HG02852 (cell line): ENCODE measurements at regions not wholly inside any gene's neighbourhood (a gene's known extent, or its start where the extent isn't known, plus 50 kb on each side); places are given as distances from the start of the nearest gene placed in this dataset.

Experiments used
- ATAC-seq: cut with Tn5 transposase; IDR thresholded peaks from one replicate; pipeline ENCODE4 v1.9.1; 2021; ENCODE audit warnings: mild to moderate bottlenecking, moderate library complexity; ENCODE audit not compliant: unreplicated experiment

DNA sequence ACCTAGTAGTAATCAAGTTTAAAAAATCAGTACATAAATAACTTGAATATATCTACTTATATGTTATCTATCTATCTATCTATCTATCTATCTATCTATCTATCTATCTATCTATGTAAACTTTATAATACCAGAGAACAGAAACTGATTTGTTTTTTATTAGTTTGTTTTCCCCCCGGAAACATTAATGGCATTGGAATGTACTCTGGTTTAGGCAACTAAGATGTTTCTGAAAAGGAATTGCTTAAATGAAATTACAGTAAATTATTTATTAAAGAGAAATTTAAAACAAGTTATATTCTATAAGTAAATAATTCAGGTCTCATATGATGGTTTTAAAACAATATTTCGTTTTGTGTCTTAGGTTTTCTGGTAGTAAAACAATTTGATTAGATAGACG lies 681.0 kb upstream of the ADAMTS5 start:
- no peak for ATAC-seq

DNA sequence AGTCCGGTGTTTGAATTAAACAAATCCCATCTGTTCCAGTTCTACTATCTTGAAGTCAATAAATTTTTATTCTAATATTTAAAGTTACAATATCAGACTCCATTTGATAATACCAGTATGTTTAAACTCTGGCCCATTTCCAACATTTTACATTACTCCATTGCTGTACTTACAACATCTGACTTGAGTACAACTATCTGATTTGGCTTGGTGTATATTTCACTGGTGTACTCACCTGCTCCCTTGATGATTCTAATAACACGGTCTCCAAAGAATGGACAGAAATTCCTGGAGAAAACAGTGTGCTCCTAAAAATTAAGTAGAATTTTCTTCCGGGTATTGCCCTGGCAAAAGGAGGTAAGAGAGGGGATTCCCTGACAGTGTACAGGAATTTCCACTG lies 680.5 kb upstream of the ADAMTS5 start:
- no peak for ATAC-seq

DNA sequence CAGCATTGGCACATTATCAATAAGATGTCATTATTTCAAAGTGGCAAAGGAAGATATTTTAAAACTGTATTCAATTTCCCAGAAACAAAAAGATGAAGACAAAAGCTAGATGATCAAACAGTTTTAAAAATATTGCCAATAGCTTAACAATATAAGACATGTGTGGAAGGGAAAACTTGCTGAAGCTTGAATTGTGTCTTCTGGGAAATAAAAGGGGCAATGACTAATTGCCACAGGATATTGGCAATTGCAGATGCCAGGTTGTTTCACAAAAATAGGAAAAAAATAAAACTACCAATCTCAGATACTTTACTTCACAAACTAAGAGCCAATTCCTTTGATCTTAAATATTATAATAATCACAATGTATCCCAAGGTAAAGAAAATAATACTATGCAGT lies 679.8 kb upstream of the ADAMTS5 start:
- no peak for ATAC-seq

DNA sequence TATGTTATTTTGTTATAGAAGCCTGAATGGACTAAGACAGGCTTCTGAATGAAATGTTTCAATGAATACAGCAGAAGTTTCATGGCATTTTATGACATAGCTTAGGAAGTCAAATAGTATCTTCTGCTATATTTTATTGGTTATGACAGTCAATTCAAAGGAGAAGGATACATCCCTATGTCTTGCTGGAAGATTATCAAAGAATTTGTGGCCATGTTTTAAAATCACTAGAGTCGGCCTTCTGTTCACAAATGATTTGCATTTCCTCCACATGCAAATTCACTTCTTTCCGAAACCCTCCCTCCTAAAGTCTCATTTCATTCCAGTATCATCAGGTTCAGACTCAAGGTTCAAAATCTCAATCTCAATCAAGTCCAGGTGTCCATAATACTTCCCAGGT lies 679.2 kb upstream of the ADAMTS5 start:
- no peak for ATAC-seq

DNA sequence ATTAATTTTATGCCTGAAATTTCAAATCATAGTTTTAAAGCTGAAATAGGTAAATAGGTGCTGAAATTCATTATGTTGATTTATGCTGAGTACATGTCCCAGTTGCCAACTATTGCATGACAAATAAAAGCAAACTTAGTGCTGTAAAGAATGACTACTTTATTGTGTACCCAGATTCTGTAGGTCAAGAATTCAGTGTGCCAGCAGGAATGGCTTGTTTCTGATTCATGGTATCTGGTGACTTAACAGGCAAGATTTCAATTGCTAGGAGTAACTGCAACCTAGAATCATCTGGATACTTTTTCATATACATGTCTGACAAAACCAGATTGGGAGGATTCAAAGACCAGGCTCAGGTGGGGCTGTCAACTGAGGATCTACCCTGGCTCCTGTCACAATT lies 678.4 kb upstream of the ADAMTS5 start:
- ATAC-seq, result no peak

DNA sequence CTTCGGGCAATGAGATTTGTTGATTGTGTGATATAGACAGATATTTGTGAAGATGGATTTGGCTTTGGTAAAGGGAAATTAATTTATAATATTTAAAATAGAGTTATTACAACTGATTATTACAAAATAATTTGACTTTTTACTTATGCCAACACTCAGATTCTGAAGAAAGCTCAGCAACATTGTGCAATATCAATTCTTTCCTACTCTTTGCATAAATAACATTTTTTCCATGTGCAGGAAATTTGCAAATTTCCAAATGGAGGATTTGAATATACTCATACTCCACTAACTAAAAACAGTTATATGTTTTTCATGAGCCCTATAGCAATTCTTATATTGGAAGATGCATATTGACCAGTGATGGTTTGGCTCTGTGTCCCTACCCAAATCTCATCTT lies 676.4 kb upstream of the ADAMTS5 start:
- ATAC-seq, result no peak

DNA sequence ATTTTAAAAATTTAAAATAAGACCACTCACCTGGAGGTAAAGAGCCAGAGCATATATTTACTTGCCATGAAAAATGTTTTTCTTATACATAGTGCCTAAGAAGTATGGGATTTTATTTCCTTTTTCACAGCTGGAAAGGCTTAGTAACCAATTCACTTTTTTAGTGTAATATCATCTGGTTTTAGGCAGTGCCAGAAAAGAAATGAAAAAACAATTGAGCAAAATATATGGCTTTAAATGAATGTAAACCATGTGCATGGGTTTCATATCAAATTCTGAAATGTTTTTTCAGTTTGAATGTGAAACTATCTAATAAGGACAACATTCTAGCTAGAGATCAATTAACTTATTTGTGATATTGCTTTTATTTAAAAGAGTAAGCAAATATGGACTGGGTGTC lies 672.4 kb upstream of the ADAMTS5 start:
- ATAC-seq, result no peak

DNA sequence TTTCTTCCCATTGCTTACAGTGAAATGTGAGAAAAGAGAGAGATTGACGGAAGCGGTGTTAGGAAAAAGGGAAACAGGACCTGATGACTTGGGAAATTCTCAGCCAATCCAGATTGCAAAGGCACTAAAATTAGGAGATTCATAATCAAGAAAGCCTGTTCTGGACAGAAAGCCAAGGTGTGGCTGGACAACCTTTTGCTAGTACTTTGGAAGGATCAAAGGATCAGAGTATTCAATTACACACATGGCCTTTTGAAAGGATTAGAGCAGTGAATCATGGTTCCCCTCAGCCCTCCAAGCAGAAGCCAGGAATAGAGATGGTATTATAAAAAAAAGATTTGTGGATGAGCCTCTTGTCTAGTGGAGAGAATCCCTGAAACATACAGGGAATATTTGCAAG lies 669.8 kb upstream of the ADAMTS5 start:
- no peak for ATAC-seq

DNA sequence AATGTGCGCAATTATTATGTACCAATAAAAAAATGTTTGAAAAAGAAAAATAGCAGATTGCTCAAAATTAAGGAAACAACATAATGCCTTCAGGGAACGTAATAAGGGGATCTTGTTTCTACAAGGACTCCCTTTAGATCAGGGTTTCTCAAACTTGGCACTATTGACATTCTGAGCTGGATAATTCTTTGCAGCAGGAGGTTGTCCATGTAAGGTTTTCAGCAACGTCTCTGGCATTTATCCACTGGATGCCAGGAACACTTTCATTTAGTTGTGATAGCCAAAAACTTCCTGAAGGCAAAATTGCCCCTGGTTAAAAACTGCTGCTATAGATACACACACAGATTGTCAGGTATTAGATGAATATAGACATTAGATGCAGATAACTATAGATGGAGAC lies 666.7 kb upstream of the ADAMTS5 start:
- ATAC-seq, result no peak

DNA sequence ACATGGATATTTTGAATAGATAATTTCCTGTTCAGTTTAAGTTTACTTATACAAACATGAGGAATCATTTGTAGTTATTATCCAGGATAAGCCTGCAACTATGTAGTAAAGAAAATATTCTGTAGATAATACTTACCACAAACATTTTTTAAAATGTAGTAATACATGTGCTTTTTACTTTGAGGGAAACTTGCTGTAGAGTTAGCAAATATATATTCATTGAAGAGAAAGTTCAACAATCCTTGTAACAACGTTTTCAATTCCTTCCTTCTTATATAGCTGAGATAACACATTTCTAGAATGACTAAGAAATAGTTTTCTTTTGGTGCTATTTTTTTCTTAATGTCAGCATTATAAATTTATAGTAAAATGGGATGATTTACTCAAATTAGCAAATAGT lies 664.6 kb upstream of the ADAMTS5 start:
- no peak for ATAC-seq

DNA sequence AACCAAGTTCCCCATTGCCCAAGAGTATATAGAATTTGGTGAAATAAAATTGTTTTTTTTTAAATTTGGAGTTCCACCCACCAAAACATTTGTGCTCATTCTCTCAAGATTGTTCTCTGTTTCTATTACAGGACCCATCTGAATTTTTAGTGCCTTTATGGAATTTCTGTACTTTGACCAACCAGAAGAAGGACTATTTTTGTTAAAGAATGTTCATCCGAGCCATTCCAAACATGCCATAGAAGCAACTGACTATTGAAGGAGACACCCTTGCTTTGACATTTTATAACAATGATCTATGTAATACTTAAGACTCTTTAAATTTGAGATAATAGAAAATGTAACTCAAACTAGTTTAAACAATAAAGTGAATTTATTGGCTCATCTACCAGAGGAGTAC lies 655.7 kb upstream of the ADAMTS5 start:
- ATAC-seq, result no peak

DNA sequence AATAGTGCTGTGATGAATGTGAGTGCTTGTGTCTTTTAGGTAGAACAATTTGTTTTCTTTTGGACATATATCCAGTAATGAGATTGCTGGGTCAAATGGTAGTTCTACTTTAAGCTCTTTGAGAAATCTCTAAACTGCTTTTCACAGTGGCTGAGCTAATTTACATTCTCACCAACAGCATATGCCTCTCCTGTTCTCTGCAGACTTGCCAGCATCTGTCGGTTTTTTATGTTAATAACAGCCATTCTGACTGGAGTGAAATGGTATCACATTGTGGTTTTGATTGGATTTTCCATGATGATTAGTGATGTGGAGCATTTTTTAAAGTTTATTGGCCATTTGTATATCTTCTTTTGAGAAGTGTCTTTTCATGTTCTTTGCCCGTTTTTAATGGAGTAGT lies 647.3 kb upstream of the ADAMTS5 start:
- no peak for ATAC-seq

DNA sequence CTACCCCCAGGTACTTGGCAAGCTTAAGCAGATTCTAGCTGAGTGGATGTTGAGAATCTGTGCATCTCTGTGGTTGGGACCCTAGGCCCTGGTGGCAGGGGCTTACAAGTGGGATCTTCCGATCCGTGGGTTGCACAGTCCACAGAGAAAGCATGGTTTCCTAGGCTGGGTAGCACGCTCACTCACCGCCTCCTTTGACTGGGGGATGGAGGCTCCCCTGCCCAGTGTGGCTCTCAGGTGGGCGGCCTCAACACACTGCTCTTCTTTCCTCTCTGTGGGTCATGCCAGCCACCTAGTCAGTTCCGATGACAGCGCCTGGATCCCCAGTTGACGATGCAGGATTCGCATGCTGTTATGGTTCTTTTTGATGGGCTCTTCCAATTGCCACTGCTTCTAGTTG lies 639.5 kb upstream of the ADAMTS5 start:
- no peak for ATAC-seq

DNA sequence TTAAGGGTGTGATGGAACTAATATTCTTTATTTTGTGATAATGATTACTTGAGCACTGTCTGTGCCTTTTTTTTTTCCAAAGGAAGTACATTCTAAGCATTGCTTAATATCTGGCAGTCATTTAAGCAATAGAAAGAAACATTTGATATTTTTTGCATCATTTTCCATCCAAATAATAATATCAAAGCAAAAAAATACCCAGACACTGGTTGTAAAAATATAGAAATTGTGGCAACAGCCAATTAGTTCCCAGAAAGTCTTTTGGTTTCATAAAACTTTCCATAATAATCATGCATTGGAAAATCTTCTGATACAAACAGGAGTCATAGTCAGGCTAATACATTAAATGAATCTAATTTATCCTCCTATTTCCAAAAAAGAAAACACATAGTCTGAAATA lies 629.3 kb upstream of the ADAMTS5 start:
- ATAC-seq, result no peak

DNA sequence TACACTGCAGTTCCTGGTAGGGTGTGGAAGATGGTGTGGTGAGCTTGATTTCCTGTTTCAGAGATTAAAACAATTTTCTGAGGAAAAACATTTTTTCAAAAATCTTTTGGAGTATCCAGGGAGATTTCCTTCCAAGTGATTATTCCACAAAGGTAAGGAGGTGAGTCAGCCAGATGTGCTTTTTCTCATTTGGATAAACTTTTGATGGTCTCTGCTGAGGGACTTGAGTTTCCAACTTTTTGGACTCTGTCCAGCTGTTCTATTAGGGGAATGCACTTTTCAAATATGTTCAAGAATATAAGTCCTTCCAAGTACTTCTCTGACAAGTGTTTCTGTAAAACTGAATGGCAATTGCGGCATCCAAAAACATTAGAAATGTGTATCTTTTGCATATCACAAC lies 628.8 kb upstream of the ADAMTS5 start:
- ATAC-seq, result no peak

DNA sequence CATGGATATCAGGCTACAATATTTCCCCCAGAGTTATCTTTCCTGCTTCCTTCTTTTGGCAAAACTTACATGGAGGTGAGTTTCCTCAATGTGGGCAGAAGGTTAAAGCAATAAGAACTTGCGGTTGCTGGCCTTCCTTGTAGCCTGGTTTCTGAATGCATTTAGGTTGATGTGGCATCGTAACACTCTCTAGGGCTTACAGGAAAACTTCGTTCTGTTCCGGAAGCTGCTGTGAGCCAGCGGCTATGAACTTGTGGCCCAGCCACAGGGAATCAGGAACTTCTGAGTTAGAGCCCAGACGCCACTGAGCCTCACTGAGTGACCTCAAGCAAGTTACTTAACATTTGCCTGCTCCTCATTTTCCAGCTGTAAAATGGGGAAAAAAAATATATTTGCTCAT lies 623.4 kb upstream of the ADAMTS5 start:
- ATAC-seq, result no peak

DNA sequence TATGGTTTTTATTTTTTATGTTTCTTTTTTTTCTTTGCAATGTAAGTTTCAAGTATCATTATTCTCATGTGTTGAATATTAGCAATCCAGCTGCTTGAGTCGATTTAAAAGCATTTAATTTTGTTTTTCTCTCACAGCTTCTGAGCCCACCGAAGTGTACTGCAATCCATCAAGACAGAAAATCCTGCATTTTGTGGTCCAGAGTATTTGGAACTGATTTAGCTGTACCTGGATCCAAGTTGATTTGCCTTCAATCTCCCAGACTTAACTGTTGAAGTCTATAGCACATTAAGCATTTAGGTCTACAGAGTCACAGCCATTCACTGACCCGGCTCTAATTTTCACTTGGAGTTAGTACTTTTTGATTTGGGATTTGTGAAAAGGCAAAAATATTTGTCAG lies 622.9 kb upstream of the ADAMTS5 start:
- no peak for ATAC-seq

DNA sequence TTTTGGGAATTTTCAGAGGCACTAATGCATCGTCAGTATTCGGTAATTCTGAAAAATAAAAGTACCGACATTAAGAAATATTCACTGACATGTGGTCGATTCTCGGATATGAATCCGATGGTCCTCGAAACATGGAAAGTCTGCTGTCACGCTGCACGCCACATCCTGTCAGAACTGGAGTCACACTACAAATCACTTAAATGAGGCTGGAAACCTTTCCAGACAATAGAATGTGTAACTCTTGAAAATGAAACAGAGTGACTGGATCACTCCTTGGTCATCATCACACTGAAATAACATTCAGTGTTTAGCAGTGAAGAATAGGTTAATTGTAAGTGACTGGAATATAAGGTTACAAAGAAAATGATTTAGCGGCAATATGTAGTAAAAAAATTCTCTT lies 620.1 kb upstream of the ADAMTS5 start:
- no peak for ATAC-seq

DNA sequence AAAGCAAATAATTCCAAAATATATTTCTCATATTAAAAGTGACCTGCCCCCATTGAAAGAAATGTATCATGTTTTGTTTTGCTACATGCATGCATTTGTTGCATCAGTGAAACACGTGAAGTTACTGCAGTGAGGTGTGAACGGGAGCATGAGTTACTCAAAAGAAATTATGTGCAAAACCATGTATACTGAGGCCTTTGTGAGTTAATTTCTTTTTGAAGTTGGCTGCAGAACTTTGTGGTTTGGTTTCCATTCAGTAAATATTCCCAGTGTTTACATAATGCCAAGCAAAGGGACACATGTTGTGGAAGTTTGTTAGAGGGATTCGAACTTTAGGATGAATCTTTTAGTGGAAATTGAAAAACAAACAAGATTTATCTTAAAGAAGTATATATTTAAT lies 619.4 kb upstream of the ADAMTS5 start:
- ATAC-seq, result no peak

DNA sequence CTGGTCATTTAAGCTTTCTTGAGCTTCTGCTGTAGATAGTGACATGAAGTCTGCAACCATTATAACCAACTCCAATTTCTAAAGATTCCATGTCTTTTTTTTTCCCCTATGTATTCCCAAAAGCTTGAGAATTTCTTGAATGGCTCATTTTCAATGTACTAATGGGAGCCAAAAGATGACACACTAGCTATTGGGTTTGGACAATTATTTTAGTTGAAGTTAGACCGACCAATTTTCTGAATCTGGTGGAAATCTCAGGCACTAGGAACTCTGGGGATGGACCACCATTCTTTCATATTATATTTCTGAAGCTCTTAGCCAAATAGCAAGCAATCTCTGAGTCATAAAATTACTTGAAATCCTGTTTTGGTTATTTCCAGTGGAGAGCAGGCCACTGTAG lies 617.4 kb upstream of the ADAMTS5 start:
- ATAC-seq, result no peak

DNA sequence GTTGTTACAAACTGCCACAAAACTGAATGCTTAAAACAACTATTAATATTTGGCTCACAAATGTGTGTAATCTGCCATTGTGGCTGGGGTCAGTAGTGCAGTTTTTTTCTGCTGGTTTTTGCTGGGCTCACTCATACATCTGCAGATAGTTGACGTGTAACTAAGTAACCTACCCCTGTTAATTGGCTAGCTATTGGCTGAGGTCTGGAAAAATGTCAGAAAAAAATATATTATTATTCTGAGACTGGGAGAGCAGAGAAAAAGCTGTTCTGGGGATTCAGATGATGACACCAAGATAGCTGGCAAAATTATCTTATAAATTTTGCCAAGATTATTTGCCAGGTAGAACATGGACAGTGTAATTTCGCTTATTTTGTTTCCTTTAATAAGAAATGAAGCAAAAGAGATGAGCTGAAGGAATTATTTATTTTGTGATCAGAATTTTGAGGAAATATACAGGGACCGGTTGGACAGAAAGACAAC lies 616.1 kb upstream of the ADAMTS5 start:
- ATAC-seq, result no peak

DNA sequence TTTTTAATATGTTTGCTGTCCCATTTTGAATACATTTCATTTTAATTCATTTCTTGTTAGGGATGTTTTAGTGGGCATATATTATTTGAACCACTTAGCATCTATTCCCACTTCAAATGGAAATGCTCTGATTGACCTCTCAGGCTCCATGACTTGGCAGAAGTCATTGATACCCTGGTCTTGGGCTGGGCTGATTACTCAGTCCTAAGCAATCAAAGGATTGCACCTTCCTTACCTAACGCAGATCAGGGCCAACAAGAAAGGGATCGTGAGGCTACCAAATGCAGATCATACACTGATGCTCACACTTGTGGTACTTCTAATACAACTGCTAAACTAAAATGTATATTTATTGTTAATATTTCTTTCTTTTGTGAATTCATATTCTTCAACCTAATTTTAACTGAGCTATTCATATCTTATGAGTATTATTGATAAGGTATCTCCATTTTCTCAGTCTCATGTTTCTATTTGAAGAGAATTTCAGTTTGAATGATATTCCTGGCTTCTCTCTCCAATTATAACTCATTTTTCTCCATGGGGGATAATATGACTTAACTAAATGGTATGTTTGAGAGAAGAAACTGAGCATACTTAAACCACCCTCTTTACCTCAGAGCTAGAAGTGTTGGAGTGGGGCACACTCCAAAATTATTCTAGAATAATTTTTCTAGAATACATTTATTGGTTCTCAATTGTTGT lies 615.5 kb upstream of the ADAMTS5 start:
- no peak for ATAC-seq

DNA sequence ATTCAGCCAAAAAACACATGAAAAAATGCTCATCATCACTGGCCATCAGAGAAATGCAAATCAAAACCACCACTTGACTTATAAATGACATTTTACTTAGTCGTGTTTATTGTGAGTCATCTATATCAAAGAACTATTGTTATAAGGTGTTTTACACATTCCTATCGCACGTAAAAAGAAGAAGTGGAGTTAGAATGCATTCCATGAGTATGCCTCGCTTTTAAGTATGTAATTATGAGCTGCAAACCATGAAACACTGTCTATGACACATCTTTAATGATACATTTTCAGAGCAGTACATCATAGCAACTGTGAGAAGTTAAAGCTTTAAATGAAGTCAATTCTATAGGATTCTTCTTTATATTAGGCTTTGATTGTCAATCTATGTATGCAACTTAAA lies 614.3 kb upstream of the ADAMTS5 start:
- ATAC-seq, result no peak
